NCI-H345 (cell line): ENCODE measurements at regions not wholly inside any gene's neighbourhood (a gene's known extent, or its start where the extent isn't known, plus 50 kb on each side); places are given as distances from the start of the nearest gene placed in this dataset.

Experiments used
- DNase-seq: peaks from one replicate; lab custom pipeline; 2025; lab: John Stamatoyannopoulos, UW

DNA sequence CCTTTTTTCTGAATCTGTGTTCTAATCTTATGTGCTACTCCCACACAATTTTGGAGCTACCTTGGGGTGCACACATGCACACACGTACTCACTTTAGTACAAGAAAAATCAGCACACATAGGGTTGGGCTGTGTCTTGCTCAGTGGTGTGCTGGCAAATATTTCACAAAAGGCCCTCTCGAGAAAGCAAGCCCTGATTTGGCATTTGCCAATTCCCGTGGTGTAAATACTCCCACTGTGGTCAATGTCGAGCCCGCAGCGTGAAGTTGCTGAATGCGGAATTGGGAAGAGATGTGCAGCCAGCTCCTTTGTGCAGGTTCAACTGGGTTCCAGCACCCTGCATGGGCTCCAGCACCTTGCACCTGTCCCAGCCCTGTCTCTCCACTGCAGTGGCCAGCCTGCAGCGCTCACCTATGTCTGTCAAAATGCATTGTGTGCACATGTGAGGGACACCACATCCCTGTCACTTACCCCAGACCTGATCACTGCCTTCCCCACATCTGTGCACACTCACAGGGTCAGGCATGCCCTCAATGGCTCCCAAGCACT is 78.4 kb upstream of the WNT4 start:
- DNase-seq = no peak

DNA sequence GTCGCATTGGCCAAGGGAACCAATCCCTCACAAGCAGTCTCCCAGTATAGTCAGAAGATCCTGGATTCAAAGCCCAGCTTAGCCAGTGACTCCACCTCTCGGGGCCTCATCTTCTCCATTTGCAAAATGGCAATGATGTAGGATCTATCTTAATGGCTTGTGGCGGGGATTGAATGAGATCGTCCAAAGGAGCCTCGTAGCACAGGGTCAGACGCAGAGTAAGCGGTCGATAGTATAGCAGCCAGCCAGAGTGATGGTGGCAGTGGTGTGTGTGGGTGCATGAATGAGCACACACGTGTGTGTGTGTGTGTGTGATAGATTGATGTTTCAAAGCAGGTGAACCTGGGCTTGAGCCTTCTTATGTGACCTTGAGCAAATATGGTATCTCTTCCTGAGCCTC is 79.8 kb upstream of the WNT4 start:
- no peak for DNase-seq

DNA sequence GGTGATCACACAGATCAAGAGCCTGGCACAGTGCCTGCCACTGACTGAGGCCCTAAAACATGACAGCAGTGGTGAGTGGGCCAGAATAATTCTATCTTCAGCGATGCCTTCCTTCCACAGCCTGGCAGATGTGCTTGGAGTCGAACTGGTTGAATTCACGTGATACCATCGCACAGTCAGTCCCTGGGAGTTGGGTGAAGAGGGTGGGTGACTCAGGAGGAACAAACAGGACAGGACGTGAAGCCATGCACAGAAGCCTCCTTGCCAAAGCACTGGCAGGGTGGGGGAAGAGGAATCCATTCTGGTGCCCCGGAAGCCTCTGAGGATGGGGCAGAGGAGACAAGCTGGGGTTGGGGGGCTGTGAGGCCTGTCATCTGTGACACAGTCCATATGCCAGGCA is 80.3 kb upstream of the WNT4 start:
- DNase-seq = no peak

DNA sequence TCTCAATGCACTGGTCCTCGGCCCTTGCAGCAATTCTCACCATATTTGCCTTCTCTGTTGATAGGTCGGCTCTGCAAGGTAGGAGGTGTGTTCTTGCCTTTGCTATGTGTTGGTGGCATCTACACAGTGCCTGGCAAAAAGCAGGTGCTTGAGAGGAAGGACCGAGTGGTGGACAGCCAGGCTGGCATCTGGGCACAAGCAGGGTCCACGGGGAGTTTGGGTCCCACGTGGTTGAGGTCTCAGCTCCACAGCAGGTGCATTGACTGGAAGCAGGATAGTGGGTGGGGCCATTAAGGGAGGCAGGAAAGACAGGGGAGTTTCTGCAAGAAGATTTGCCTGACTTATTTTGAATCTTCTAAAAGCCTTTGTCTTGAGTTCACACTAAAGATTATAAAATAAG is 81.2 kb upstream of the WNT4 start:
- DNase-seq = no peak

DNA sequence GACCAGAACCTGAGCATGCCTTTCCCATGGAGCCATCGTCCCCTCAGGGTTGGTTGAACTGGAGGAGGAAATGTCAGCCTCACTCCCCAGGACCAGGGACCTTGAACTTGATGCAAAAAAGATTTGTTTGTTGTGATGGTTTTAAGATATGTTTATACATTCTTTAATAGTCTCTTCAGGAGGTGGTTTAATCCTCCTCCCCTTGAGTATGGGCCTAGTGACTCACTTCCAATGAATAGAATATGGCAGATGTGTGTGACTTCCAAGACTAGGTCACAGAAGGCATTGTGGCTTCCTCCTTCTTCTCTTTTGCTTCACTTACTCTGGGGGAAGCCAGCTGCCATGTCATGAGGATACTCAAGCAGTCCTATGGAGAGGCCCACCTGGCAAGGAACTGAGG is 81.7 kb upstream of the WNT4 start:
- no peak for DNase-seq

DNA sequence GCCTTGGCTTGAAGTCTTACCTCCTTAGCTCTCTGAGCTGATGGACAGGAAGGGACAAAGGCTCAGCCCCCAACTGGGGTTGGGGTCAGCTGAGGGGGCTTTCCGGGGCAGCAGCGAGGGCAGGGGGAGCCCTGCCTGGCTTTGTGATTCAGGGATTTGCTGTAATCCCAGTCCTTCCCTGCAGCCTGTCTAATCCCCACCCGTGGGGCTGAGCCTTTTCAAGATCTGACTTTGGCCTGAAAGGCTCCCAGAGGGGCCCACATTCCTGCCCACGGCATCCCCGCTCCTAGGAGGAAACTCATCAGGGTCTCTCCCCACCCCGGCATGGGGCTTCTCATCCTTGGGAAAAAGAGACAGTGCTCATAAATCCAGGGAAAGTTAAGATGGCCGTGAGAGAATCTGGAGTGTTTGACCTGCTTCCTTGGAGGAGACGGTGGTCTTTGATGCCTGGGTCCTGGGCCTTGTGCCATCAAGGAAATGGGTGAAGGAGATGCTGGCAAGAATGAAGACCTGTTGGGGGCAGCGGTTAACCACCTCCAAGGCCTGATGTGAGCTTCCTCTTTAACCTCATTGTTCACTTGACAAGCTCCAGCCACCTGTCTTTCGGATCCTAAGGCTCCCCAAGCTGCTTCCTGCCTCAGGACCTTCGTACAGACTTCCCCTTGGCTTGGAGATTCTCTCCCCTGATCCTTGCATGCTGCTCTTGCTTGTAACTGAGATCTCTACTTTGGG is 83.1 kb upstream of the WNT4 start:
- DNase-seq = no peak

DNA sequence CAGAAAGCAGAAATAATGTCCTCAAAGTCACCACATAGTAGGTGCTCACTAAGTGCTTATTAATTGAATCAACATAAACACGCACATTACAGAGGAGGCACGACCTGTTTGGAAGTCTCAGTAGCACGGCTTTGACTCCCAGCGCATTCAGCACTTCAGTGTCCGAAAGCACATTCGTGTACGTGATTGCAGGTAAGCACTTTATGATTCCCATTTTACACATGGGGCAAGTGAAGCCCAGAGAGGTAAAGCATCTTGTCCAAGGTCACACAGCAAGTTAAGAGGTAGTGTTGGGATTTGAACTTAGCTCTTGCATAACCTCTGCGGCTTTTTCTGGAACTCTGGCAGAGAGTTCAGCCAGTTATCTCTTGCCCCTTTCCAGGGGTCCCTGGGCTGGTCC is 85.2 kb upstream of the WNT4 start:
- no peak for DNase-seq

DNA sequence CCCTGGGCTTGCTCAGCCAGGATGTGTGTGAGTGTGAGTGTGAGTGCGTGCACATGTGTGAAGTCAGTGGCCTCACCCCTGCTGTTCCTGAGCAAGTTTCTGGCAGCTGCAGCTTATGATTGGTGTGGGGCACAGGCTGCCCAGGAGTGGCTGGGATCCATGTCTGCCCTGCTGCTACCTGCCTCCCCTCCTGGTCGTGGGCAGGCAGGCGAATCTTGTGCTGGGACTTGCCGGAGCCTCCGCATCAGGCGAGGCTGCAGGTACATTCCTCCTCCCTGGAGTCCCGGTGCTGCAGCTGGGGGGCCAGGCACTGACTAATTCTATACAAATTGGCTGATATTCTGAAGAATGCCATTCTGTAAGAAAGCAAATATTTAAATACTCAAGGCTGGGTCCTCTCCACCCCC is 85.6 kb upstream of the WNT4 start:
- DNase-seq = no peak

DNA sequence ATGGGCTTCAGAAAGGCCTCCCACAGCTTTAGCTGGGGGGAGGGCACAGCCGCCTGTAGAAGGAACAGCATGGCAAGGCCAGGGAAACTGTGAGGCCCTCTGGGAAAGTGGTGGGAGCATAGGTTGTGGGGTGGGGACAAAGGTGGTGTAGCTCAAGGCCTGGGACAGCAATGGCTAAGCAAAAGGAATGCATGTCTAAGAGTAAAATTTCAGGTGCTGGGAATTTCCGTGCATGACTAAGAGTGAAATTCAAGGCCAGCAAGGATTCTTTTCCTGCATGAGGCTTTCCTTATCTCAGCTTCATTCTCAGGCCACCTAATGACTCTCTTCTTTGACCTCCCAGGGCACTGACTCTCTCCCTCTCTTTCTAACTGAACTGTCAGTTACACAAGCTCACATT is 86.5 kb upstream of the WNT4 start:
- no peak for DNase-seq

DNA sequence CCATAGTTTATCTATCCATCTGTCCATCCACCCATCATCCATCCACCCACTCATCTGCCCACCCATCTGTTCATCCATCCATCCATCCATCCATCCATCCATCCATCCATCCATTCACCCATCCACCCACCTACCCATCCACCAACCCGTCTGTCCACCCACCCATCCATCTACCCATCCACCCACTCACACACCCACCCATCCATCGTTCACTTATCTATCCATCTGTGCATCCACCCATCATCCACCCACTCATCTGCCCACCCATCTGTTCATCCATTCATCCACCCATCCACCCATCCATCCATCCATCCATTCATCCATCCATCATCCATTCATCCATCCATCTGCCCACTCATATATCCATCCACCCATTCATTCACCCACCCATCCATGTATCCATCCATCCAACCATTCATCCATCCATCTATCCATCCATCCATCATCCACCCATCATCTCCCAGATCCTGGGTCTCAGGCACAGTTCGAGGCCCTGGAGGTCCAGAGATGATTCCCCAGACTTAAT is 88.2 kb upstream of the WNT4 start:
- DNase-seq = no peak

DNA sequence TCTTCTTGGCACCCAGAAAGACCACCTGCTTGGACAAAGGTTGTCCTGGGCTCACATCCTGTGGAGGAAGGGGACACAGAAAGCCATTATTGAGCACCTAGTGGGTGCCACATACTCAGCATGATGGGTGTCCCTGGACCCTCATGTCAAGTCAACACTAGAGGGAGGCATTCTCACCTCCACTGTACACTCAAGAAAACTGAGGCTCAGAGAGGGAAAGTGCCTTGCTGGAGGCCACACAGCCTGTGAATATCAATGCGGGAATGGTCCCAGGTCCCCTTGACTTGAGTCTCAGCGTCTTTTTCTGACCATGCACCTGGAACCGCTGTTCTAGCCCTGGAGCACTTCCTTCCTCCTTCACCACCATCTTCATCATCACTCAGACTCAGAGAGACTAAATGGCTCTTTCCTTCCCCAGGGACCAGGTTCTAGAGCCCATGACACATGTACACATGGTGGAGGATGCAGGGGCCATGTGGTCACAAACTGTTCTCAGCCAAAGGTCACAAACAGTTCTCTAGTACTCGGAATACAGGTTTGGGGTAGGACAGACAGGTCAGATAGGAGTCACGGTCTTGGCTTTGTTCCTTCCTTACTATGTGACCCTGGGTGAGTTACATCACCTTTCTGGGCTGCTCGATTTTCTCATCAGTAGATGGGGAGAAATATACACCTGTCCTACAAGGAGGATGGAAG is 89.2 kb upstream of the WNT4 start:
- DNase-seq = no peak

DNA sequence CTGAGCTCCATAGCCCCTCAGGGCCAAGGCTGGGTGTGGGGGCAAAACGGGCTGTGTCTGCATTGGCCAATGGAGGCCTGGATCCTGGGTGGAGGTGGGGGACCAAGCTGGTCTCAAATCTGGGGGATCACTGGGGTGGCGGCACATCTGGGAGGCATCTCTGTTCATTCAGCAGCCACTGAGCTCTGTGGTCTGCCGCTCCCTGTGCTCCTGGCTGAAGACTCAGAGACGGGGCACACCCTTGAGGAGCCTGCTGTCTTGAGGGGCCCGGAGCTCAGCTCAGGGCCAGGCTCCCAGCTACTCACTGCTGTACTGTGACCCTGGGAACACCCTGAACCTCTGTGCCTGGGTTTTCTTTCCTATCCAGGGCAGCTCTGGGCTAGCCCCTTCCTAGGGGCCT is 90.3 kb upstream of the WNT4 start:
- no peak for DNase-seq

DNA sequence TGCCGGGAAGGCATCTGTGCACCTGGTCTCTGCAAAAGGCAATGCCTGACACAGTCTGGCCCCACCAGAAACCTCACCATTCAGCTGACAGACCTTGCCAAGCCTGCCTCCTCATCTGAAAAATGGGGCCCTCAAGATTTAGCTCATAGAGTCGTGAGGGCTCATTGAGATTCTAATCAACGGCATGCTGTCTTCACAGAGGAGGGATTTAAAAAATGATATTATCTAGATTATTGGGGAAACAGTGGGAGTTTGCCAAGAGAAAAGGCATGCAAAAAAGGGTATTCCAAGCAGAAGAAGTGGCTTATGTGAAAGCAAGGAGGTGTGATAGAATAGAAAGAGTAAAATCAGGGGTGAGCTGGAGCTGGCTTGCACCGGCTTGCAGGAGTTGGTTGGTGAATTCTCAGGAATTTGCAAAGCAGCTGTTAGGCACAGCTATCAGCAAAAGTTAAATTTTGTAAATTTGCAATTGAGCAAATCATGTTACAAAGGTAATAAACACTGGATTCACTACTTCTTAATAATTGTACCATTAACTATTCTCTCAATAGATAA is 91.7 kb upstream of the WNT4 start:
- DNase-seq = no peak

DNA sequence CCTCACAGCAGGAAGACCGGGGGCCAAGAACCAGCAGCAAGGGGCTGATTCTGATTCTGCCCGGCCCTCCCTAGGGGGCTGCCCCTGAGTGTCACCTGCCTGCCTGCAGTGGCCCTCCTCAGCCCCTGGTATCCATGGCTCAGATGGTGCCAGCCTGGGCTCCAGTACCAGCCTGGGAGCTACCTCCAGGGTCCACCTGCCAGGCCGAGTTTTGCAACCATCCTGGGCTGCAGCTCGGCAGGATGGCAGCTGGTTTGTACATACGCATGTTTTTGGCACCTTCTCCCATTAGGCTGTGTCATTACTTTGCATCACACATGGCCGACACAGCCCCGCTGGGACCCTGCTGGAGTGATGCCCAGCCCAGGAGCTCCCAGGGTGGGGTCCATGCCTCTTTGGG is 93.3 kb upstream of the WNT4 start:
- DNase-seq = no peak

DNA sequence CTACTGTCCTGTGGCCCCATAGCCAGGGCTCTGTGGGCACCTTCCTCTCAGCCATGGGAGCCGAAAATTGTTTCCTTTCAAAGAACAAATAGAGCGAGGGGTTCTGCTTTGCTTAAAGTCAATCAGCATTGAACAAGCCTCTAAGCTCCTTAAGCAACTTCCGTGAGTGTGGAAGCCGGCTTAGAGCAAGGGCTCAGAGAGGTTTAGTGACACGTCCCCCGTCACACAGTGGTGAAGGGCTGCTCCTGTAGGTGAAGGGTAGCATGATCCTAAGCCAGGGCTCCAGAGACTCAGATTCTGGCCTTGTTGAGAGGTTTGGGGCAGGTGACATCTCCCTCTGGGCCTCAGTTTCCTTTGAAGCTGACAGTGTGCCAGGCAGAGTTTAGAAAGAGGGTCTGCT is 94.0 kb upstream of the WNT4 start:
- DNase-seq = no peak

DNA sequence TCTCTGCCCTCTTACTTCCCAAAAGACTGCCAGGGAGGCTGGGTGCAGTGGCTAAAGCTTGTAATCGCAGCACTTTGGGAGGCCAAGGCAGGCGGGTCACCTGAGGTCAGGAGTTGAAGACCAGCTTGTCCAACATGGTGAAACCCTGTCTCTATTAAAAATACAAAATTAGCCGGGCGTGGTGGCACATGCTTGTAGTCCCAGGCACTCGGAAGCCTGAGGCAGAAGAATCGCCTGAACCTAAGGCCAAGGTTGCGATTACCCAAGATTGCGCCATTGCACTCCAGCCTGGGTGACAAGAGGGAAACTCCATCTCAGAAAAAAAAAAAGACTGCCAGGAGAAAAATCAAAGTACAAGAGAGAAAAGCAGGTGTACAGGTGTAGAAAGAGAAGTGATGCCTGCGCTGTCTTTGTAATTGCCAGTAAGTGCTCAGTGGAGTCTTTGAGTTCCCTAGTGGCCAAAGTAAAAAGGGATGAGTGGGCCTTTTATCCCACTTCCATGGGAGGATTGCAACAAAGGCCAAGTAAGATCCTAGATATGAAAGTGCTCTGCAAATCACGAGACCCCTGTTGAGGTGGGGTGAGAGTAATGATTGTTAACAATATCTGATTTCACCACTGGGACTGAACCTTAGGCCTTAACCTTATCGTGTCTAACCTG is 94.7 kb upstream of the WNT4 start:
- no peak for DNase-seq

DNA sequence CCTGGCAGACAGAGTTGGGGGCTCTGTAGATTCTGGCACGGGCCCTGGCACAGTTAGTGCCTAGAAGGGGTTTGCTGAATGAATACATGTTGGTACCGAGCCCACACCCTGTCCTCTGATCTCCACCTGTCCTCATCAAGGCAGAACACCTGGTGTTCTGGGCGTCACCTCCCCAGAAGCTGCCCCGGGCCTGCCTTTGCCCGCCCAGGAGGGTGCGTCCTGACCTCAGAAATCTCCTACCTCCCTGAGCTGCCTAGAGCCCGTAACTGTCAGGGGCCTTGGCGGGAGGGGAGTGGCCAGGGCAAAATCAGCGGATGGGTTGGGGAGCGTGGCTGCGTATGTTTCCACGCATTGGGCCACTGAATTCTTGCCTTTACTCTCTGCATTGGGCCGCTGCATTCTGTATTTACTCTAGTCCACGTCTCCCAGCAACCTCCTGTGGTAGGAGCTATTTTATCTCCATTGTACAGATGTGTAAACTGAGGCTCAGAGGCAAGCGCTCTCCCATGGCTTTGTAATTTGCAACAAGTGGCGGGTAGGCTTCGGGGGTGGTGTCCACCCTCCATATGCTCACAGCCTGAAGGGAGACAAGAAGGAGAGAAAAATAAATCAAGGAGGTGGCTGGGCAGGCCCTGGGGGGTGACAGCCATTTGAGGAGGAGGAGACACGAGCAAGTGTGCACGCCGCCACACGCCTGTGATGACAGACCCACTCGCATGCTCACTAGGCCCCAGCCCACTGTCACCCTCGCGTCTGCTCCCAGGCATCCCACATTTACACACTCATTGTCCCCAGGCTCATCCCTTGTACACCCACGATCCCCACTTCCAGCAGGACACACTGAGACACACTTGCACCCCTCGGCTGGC is 95.7 kb upstream of the WNT4 start:
- DNase-seq = no peak

DNA sequence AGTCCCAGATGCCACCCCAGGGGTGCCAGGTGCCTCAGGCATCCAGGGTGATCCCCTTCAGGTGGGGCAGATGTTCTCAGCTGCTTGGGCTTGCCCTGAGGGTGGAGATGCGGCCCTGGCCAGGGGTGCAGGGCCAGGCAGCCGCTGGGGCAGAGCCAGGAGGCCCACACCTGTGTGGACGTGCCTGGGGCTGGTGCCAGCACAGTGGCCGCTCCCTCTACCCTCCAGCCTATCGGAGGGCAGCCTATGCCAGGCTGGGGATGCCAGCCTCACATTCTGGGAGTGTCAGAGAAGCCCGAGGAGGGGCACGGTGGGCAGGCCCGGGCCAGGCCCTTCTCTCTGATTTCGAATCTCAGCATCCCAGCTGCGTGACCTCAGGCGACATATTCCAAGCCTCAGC is 96.5 kb upstream of the WNT4 start:
- DNase-seq = no peak

DNA sequence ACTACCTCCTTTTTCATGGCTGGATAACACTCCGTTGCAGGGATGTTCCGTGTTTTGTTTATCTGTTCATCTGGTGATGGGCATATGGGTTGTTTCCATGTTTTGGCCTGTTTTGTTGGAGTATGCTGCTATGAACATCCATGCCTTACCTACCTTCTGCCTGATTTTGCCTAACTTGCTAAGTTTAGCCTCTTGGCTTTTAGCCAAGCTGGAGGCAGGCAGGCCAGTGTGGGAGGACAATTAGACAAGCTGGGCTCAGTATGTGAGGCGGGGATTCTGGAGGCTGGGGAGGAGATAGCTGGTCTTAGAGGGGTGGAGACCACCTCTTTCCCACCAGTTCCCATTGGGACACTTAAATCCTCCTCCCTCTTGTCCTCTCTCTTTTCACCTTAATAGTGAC is 98.4 kb upstream of the WNT4 start:
- DNase-seq = no peak

DNA sequence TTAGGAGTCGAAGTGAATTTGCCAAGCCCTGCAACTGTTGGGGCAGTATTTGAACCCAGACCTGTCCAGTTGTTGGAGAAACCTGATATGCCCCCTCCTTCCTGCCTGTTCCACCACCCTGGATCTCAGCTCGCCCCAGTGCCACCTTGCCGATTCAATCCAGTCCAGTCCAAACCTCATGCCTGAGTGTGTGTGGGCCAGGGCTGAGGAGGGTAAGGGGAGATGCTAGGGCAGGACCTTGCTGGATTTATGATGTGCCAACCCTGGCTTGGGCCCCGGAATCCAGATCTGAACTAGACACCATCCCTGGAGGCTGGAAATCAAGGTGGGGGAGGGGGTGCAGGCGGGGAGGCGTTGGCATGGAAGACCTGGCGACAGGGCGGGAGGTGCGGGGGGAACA is 98.9 kb upstream of the WNT4 start:
- no peak for DNase-seq

DNA sequence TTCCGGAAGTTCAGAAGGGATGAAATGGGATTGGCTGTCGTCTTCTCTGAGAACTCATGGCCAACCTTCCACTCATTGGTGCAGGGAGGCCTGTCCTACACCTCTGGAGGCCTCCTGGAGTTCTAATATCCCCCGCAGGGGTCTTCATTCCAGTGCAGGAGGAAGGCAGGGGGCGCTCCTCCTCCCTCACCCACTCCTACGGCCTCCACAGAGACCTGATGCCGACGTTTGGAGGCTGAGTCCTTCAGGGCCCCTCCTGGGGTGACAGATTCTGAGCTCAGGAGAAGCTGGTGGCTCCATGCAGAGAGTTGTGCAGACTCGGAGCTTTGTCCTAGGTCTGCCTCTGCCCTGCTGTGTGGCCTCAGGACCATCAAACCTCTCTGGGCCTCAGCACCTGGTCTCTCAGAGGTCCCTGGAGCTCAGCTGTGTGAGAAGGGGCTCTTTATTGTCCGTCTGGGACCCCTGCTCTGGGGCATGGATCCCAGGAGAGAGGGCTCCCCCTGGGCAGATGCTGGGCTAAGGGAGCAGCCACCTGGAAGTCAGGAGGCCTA is 102.3 kb upstream of the WNT4 start:
- no peak for DNase-seq
